NCI-H446 treated with DMSO at 0.1 percent for 48 hours (cell line): ENCODE measurements at regions not wholly inside any gene's neighbourhood (a gene's known extent, or its start where the extent isn't known, plus 50 kb on each side); places are given as distances from the start of the nearest gene placed in this dataset.

Source experiments
- DNase-seq: peaks from one replicate; lab custom pipeline; 2025; lab: John Stamatoyannopoulos, UW

DNA sequence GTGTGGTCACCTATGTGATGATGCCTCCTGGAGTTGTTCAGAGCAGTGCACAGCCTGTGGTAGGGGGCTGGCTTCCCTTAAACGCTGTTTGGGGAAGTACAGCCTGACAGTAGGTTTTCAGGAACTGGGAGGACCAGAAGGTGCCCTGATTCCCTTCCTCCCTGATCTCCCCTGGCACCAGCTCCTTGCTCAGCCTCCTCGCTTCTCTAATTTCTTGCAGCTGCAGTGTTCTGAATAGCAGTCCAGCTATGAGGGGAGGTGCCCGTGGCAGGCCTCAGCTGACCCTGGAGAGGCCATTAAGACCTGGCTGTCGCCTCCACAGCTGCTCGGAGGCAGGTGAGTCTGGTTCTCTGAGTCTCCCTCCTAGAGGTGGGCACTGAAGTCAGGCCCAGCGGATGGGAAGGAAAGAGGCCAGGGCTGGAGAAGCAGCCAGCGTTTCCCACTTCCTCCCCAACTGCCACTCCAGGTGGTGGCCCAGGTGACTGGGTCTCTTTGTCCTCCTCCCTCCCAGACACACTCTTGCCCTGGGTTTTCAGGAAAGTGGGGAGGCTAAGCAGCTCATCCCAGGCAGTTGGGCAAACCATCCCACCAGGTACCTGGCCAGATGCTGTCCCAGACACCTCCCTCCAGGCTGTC is 52.0 kb upstream of the RPL11 start:
- DNase-seq: no peak

DNA sequence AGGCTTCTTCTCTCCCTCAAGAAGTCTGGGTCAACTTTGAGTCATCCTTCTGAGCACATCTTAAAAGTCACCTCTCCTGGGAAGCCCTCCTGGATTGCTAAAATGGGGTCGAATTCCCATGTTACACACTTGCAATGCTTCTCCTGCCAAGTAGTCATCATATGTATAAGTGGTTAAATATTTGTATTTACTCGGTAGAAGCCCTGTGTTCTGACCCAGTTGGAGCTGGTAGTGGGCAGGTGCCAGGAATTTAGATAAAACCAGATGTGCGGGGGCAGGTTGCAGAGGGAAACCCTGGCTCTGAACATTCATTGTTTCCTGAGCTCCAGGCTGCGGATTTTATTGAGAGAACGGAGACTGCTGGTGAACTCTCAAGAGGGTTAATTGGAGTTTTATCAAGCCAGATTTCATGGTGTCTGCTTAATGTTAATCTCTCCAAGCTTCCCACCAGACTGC is 52.8 kb upstream of the RPL11 start:
- no peak for DNase-seq

DNA sequence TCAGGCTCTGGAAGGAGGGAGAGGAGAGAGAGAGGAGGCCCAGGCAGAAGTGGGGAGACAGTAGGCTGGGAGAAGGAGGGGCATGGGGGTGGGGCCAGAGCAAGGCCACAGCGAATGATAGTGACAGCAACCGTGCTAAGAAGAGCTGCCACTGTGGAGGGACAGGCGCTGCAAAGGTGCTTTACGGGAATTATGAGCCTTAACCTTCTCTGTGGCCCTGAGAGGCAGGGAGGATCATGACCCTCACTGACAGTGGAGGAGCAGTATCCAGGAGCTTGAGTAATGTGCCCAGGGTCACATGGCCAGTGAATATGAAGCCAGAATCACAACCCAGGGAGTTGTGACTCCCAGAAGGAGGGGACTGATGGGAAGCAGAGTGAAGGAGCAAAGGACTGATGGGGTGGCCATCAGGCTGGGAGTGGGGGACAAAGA is 53.4 kb upstream of the RPL11 start:
- no peak for DNase-seq

DNA sequence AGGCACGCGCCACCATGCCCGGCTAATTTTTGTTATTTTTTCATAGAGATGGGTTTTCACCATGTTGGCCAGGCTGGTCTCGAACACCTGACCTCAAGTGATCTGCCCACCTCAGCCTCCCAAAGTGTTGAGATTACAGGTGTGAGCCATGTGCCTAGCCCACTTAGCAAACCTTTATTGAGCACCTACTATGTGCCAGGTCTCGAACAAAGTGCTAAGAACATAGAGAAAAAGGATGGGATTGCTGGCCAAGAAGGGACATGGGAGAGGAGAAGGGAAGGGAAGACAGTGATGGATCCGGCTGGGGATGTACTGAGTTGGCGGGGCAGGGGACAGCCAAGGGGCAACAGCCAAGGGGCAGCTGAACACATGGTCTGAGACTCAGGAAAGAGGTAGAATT is 55.6 kb upstream of the RPL11 start:
- no peak for DNase-seq

DNA sequence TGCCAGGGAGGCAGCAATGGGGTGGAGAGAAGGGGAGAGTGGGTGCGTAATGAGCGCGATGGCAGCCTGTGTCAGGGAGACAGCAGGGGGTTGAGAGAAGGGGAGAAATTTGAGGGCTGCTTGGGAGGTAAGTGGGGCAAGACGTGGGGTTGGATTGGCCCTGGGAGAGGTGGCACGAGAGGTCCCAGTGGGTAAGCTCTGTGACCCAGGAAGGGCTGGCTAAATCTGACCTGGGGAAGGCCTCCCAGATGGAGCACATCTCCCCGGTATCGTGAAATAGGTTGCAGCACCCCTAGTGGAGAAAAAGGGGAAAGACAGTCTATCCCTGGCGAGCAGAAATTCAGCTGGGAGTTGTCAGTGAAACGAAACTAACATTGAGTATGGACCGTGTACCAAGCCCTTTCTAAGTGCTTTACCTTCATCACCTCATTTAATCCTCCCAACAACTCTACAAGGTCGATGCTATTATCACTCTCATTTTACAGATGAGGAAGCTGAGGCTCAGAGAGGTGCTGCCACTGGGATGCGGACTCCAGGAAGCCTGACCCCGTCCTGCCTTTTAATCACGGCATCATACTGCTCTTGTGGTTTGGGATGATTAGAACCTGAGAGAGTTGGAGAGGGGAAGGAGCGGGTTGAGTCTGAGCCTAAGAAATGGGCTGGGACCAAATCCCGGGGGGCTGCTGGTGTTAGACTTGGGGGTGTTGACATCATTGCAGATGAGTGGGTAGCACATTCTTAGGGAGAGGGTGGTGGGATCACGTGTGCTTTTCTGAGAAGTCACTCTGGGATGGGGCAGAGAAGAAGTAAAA is 56.6 kb upstream of the RPL11 start:
- peak; percentile 60 for DNase-seq

DNA sequence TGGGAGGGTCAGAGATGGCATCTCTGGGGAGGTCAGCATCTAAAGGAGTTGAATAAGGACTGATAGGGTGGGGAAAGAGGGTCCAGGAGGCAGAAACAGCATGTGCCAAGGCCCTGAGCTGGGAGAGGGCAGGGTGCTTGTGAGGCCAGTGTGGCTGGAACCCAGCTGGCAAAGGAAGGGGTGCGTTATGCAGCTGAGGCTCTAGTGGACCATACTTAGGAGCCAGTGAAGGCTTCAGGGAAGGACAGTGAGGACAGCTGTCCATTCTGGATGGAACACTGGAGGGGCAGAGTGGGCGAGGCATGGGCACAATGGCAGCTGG is 57.1 kb upstream of the RPL11 start:
- DNase-seq: no peak

DNA sequence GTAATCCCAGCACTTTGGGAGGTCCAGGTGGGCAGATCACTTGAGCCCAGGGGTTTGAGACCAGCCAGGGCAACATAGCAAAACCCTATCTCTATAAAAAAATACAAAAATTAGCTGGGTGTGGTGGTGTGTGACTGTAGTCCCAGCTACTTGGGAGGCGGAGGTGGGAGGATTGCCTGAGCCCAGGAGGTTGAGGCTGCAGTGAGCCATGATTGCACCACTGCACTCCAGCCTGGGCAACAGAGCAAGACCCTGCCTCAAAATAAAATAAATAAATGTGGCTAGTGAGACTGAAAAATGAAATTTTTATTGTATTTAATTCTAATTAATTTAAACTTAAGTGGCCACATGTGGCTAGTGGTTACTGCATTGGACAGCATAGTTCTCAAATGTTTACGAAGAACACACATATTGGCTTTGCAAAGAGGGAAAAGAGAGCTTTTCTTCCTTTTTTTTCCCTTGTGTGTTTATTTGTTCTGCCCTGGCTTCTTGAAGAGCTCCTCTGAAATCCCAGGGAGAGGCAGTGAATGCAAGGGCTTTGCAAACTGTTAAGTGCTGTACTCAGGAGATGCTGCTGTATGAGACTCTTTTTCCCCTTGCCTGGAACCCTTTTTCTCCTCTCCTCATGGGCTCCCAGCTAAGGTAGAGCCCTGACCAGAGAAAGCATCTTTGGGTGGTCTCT is 59.0 kb upstream of the RPL11 start:
- no peak for DNase-seq

DNA sequence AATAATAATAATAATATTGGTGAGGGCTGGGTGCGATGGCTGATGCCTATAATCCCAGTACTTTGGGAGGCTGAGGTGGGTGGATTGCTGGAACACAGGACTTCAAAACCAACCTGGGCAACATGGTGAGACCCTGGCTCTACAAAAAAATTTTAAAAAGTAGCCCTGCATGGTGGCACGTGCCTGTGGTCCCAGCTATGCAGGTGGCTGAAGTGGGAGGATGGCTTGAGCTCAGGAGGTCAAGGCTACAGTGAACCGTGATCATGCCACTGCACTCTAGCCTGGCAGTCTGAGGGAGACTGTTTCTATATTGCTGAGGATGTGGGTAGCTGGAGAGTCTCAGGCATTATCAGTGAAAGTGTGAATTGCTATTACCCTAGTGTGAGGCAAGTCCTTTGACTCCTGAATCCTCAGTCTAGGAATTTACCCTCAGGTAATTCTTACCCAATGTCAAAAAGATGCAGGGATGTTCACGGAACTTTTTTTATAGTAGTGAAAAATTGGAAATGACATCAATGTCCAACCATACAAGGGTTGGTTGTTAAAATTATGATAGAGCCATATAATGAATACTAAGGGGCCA is 61.8 kb upstream of the RPL11 start:
- no peak for DNase-seq

DNA sequence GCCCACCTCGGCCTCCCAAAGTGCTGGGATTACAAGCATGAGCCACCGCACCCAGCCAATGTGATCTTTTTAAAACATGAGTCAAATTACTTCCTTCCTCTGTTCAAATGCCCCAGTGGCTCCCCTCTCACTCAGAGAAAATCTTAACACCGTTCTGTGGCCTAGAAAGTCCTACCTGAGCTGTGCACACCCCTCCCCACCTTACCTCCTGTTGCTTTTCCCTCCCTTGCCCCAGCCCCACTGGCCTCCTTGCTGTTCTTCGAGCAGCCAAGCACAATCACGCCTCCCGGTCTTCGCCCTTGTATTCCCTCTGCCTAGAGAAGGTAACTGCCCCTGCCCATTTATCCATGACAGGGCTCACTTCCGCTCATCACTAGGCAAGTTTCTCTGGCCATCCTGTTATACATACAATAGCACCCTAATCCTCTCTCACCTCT is 62.6 kb upstream of the RPL11 start:
- no peak for DNase-seq

DNA sequence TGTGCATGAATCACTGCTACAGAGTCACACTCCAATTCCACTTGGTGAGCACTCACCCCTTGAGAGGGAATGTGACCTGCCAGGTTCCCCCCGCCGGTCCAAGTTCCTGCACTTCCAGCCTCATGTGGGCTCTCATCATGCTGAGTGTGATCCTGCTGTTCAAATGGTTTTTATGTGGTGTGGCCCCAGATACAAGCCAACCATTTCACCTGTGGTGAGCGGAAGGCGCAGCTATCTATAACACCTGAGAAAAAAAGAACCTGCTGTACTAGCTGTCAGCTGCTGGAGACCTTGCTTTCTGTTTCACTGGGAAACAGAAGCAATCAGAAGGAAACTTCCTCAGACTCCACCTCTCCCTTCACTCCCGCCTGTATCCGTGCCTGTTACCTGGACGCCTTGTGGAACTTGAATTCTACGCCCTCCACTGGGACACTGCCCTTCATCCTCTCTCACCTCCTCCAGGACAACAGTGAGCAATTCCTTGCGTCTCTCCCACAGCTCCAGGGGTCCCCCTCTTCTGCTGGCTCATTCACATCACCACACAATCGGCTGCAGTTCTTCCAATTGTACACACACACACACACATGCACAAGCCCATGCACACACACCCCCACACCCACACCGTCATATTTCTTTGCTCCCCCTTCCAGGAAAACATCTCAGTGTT is 64.4 kb upstream of the RPL11 start:
- DNase-seq: no peak

DNA sequence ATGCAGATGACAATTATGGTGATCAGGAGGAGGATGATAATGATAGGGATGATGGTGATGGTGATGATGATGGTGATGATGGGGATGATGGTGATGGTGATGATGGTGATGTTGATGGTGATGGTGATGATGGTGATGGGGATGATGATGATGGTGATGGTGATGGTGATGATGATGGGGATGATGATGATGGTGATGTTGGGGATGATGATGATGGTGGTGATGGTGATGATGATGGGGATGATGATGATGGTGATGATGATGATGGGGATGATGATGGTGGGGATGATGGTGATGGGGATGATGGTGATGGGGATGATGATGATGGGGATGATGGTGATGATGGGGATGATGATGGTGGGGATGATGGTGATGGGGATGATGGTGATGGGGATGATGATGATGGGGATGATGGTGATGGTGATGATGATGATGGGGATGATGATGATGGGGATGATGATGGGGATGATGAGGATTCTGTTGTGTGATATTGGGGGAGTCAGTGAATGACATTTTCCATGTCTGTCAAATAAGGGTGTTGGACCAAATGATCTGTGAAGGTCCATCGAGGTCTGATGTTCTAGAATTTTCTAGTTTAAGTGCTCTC is 65.6 kb upstream of the RPL11 start:
- DNase-seq: no peak

DNA sequence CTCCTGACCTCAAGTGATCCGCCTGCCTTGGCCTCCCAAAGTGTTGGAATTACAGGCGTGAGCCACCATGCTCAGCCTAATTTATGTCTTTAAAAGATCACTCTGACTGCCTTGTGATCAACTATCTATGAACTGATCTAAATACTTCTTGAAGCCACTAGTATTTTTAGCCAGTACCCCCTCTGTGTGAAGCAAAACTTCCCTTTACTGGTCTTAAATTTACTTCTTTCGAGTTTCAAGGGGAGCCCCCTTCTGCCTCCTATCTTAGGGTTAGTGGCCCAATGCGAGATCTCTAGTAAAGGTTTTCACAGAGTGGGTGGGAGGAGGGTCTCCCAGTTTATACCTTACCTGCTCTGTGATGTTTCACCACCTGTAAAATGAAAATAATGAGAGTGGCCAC is 66.1 kb upstream of the RPL11 start:
- no peak for DNase-seq

DNA sequence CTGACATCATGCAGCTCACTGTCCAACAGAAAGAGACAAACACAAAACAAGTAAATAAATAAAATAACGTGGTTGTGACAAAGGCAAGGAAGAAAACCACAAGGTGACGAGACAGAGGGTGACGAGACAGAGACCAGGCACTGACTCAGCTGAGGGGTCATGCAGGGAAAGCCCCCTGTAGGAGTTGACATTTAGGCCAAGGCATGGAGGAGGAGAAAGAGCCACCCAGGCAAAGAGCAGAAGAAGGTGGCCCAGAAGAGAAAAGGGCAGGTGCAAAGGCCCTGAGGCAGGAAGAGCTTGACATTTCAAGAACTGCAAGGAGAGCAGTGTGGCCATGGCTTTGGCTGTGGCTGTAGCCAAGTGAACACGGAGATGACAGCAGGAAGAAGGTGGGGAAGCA is 65.1 kb upstream of the ID3 start:
- DNase-seq: no peak

DNA sequence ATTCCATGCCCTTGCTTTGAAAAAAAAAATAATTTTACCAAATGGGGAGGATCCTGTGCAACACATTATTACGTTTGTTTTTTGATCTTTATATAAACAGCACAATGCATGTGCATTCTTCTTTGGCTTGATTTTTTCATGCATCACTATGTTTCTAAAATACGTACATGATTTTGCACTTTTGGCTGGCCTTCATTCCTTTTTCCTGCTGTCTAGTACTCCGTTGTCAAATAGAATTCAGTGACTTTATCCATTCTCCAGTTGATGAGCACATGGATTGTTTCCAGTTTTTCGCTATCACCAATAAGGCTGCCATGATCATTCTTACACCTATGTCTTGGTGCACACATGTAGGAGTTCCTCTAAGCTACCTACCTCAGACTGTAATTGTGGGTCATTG is 63.0 kb upstream of the ID3 start:
- DNase-seq: no peak

DNA sequence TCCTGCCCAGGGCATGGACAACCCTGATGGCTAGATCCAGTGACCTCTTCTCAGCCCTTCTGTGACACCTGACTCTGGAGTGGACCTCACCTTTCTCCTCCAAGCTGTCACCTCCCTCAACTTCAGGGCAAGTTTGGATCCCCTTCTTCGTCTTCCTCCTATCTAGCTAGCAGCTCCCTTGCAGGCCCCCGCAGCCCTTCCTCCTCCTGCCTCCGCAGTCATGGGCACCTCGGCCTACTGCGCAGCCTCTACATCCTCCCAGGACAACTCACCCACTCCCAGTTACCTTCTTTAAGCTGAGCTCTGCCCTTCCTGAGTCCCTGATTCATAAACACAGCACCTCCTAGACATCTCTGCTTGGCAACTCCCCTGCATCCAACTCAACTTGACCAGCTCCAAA is 61.3 kb upstream of the ID3 start:
- DNase-seq: no peak

DNA sequence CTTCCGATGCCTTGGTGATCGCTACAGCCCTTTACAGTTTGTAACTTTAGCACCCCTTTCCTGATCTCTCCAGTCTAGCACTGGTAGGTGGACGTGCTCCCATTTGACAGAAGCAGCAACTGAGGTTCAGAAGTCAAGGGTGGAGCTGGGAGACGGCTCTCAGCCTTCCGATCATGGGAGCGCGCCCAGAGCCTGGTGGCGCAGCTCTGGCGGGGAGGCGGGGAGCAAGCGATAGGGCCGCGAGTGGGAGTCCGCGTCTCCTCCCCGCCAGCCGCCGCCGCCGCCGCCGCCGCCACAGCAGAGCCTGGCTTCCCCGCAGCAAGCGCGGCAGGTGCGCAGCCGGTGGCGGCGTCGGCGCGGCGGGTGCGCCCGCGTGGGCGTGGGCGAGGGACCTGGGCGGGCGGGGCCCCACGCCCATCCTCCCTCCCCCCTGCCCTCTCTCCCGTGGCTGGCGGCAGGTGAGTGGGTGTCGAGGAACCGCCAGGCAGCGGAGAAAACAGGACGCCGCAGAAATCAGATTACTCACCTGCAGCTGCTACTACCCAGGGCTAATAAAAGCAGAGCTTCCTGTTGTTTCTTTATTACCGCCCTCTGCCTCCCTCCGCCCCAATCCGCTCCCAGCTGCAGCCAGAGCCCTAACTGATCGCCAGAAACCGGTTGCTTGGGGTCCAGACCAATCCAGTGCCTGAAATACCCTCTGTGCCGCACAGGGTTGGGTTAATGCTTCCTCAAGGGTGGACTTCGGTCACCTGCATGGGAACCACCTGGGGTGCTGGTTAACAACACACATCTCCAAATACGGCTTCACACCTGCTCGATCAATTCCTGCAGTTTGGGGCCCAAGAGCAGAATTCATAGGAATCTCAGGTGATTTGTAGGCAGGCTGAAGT is 60.2 kb upstream of the ID3 start:
- DNase-seq: no peak

DNA sequence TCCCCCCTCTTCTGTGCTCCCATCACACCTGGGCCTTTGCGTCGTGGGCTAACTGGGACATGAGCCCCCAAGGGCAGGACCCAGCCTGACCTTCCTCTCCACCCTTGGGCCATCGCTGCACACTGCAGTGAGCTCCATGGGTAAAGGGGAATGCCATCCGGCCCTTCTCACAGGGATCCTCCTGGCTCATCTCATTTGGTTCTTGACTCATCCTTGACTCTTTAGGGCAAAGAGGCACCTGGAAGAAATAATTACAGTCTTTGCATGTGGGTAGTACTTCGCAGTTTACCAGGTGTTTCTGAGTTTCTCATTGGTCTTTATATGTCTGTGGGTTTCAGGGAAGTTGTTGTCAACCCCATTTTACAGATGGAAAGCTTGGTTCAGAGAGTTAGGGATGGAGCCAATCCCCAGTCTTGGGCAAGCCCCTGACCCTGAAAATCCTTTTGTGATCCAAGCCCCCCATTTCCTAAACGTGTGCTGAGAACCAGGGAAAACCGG is 59.3 kb upstream of the ID3 start:
- no peak for DNase-seq

DNA sequence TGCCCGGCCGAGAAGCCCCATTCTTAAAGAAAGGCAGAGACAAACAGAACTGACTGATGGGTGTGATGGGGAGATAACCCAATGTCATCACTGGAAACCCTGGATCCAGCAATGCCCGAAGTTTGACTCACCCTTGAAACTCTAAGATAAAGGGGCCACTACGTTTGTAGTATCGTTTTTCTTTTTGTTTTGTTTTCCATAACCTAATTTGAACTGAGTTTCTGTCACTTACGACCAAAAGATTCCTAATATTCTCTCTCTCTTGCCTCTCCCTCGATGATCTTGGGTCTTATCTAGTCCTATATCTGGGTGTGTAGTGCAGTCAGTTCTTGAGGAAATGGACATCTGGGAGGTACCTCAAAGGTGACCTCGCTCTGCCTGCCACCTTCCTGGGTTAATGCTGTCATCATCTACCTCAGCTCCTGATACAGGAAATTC is 57.8 kb upstream of the ID3 start:
- no peak for DNase-seq

DNA sequence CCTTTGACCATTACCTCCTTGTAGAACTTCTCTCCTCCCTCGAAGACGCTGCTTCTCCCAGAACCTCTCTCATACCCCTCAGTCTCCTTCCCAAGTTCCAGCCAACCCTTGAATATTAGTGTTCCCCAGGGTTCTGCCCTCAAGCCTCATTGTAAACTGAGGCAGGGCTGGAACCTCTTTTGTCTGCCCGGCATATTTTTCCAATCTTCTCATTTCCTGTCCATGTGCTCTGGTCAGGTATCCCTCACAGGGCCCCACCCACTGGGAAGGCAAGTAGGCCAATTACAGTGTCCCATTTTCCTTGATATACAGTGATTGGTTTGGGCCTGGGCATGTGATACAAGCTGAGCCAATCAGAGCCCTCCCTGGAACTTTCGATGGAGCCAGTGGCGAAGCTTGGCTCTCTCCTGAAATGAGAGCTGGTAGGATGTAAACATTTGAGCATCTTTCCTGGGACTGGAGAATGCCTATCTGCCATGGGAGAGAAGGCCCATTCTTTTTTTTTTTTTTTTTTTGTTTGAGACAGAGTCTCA is 57.1 kb upstream of the ID3 start:
- DNase-seq: no peak

DNA sequence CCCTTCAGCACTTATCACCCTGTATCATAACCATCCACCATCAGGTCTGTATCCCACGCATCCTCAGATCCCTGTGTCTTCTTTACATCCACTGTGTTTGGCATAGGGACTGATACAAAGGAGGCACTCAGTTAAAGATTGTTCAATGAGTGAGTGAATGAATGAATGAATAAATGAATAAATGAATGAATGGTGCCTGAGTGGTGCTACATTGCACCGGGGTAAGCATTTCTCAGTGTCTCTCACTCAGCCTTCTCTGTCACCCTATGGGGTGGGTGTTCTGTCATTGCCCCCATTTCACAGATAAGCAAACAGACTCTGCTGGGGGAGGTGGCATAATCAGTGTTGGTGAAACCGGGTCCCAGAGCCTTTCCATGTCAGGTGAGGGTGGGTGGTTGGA is 56.6 kb upstream of the ID3 start:
- no peak for DNase-seq
